GM12875 (cell line): ENCODE measurements at regions not wholly inside any gene's neighbourhood (a gene's known extent, or its start where the extent isn't known, plus 50 kb on each side); places are given as distances from the start of the nearest gene placed in this dataset.
"Not testable (repeated sequence)": the region's sequence is repeated elsewhere in the genome, so short reads cannot be mapped to it uniquely, and the experiment has no call there.

Experiments
- H3K4me3 ChIP-seq: one replicate; pipeline ENCODE4 v1.5.1; 2011; ENCODE audit warnings: low read depth, low read length, control low read depth
- TF ChIP-seq, protein P1 (sequence below): IDR thresholded peaks from 2 replicates; pipeline ENCODE4 v1.5.1; 2011; ENCODE audit warnings: low read depth, mild to moderate bottlenecking, control low read depth, inconsistent platforms, low read length, moderate library complexity, borderline replicate concordance; ENCODE audit not compliant: insufficient read depth

DNA sequence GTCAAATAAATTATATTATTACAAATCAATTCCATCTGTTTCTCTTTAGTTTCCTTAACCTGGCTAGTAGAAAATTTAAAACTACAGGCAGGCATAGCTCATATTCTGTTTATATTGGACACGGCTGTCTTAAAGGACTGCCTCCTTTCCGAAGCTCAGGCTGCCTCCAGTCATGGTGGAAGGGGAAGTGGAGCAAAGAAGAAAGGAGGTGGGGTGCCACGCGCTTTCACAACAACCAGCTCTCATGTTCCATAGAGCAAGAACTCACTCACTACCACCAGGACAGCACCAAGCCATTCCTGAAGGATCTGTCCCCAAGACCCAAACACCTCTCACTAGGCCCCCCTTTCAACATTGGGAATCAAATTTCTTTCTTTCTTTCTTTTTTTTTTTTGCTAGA, 149.3 kb upstream of the KCNJ18 start:
- H3K4me3 ChIP-seq, result no peak overlapping the region
- TF ChIP-seq, protein P1, sequence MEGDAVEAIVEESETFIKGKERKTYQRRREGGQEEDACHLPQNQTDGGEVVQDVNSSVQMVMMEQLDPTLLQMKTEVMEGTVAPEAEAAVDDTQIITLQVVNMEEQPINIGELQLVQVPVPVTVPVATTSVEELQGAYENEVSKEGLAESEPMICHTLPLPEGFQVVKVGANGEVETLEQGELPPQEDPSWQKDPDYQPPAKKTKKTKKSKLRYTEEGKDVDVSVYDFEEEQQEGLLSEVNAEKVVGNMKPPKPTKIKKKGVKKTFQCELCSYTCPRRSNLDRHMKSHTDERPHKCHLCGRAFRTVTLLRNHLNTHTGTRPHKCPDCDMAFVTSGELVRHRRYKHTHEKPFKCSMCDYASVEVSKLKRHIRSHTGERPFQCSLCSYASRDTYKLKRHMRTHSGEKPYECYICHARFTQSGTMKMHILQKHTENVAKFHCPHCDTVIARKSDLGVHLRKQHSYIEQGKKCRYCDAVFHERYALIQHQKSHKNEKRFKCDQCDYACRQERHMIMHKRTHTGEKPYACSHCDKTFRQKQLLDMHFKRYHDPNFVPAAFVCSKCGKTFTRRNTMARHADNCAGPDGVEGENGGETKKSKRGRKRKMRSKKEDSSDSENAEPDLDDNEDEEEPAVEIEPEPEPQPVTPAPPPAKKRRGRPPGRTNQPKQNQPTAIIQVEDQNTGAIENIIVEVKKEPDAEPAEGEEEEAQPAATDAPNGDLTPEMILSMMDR, result no peak

- TF ChIP-seq, protein P1, result no peak
- no peak overlapping the region for H3K4me3 ChIP-seq
These were observed 147.3 kb upstream of the KCNJ18 start for GRCh38 chr17:21545064-21545463.

DNA sequence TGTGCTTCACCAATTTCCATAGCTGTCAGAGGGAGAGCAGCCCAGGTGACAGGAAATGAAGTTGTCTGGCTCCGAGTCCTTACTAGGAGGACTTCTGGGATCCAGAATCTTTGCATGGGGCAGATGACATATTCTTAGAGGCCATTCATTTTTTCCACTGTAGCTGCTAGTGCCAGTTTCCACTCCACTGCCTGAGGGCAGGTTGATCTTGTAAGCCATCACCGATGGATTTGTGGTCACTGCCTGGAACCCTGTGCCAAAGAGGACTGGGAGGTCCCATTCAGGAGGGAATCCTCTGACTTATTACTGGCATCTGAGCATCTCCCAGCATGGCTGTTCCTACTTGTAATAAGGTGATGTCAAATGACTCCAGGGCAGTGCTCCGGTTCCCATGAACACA, 144.1 kb upstream of the KCNJ18 start:
- TF ChIP-seq, protein P1, result no peak
- H3K4me3 ChIP-seq, result no peak overlapping the region

GRCh38 chr17:21549107-21549687, 143.1 kb upstream of the KCNJ18 start:
- TF ChIP-seq, protein P1, result no peak
- H3K4me3 ChIP-seq, result no peak overlapping the region

DNA sequence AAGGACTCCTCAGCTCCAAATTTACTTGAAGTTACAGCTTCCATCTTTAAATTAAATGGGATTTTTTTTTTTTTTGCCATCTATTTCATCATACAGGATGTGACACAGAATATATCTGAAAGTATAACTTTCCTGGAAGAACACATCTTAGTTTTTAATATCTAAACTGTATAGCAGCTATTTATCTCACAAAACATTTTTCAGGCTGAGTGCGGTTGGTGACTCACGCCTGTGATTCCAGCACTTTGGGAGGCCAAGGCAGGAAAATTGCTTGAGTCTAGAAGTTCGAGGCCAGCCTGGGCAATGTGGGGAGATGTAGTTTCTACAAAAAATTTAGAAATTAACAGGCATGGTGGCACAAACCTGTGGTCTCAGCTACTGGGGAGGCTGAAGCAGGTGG, 142.3 kb upstream of the KCNJ18 start:
- not testable (repeated sequence) for H3K4me3 ChIP-seq

- TF ChIP-seq, protein P1, result no peak
- H3K4me3 ChIP-seq, result peak overlapping the region; percentile 39
These were observed 141.0 kb upstream of the KCNJ18 start for GRCh38 chr17:21551081-21551881.

DNA sequence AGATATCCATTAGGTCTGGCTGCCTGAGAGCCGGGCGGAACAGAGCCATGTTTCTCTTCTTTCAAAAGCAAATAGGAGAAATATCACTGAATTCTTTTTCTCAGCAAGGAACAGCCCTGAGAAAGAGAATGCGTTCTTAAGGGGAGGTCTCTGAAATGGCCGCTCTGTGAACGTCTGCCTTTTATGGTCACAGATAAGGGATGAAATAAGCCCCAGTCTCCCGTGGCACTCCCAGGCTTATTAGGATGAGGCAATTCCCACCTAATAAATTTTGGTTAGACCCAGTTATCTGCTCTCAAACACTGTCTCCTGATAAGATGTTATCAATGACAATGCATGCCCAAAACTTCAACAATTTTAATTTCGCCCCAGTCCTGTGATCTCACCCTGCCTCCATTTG, 133.4 kb upstream of the KCNJ18 start:
- H3K4me3 ChIP-seq, result not testable (repeated sequence)

DNA sequence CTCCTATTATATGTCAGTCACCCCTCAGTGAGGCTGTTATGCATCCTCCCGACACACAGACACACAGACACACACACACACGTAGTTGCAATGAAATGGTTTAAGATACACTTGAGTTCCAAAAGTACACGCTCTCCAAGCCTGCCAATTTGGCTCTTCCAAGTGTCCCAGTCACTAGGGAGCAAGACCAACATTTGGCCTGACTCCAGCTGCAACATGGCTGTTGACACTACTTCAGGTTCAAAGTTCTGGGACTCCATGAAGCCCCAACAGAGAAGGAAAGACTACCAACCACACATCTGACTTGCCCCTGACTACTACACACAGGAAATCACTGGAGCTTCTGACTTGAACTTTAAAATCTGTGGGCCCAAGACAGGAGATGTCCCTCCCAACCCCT, 128.1 kb upstream of the KCNJ18 start:
- H3K4me3 ChIP-seq, result no peak overlapping the region
- TF ChIP-seq, protein P1, result no peak

DNA sequence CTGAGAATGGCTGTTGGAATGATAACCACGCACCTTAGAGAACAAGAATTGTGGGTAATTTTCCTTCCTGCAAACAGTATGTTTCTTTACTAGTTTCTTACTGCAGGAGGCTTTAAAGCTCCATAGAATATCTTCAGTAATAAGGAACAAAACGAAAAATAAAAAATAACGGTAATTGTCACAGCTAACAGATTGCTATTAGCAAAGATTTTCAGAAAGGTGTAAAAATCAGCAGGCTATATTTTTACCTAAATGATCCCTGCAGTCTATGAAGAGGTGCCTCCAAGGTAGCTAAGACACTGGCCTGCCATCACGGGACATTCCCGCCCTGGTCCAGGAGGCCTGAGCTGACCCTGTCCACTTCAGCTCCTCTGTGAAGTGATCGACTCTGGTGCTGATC, 127.6 kb upstream of the KCNJ18 start:
- not testable (repeated sequence) for H3K4me3 ChIP-seq

- not testable (repeated sequence) for H3K4me3 ChIP-seq
These were observed 121.9 kb upstream of the KCNJ18 start for GRCh38 chr17:21570427-21570826.

DNA sequence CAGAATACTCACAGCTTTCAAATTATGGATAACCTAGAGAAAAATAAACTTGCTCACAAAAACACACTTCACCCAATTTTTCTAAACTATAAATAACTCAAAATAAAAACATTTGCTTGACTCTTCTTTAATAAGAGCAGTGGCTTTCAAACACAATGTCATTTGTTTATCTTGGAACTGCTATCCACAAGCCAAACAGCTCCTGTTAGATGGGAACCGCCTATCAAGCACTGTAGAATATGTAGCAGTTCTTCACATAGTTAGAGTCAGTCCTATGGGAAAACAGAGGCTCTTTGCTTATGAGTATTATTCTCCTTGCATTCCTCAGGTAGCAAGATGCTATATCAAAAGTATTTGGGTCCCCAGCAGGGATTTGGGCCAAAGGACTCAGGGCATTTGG, 120.2 kb upstream of the KCNJ18 start:
- not testable (repeated sequence) for H3K4me3 ChIP-seq

DNA sequence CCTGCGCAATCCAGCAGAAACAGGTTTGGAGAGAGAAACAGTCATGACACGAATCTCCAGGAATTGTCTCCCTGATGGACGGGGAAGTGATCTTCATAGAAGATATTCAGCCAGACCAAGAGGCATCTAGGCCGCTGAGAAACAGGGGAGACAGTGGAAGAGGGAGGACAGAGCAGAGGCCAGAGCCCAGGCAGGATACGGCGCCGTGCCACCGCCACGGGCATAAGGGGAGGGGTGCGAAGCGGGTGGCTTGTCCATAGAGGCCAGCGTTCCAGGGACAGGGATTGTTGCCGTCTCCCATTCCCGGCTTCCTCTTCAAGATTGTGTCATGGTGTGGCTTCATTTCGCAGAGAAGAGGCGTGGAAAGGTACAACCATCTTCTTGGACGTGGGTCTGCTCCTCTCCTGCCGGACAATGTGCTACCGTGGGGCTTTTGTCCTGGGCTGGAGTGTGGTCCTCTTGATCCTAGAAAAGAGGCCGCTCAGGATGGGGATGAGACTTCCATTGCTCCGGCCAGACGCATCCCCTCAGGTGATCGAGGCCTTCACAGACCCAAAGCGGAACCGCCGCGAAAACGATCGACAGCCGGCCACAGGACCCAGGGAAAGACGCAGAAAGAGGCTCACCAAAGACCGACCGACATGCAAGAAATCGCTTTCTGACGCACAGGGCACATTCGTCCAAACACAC, 118.9 kb upstream of the KCNJ18 start:
- H3K4me3 ChIP-seq, result not testable (repeated sequence)
